Endothelial cell of umbilical vein (primary cell): ENCODE measurements at regions not wholly inside any gene's neighbourhood (a gene's known extent, or its start where the extent isn't known, plus 50 kb on each side); places are given as distances from the start of the nearest gene placed in this dataset.

ENCODE experiments used
- BruUV-seq: library from RNA; stranded (reverse); fragments of 400-500 nt; replicated peaks from 2 replicates; lab custom pipeline; 2021; lab: Mats Ljungman, UMichigan
- CTCF ChIA-PET: fragments of 300-600, 350-600 bp; sonication (Branson Sonifier 250); formaldehyde crosslinking; loops from one replicate; lab custom pipeline; 2021; ENCODE audit warnings: antibody characterized with exemption, inconsistent platforms; lab: Charles Lee
- POLR2A ChIA-PET: fragments of 300-600, 350-600 bp; sonication (Branson Sonifier 250); formaldehyde crosslinking; loops from one replicate; lab custom pipeline; 2021; ENCODE audit warnings: antibody characterized with exemption, inconsistent platforms; lab: Charles Lee
- DNase-seq: peaks from one replicate; pipeline ENCODE4 v3.0.0-alpha.2; 2011; ENCODE audit warnings: low read depth, low spot score
- FAIRE-seq: peaks from 2 replicates; lab custom pipeline; 2011; peaks lifted over from hg19 to GRCh38; lab: Jason Lieb, UNC
- H2AFZ ChIP-seq: 2 replicates; pipeline ENCODE4 v1.6.0; 2012; ENCODE audit warnings: low read depth, low read length, control low read depth, inconsistent platforms
- H3K27ac ChIP-seq: 2 replicates; pipeline ENCODE4 v1.5.1; 2011; ENCODE audit warnings: low read depth, mild to moderate bottlenecking, control low read depth, low read length, moderate library complexity; ENCODE audit not compliant: insufficient read depth
- H3K27me3 ChIP-seq, 2 experiments: 2 replicates each; pipeline versions ENCODE4 v1.6.0 to v1.6.1; 2011; ENCODE audit warnings: low read length in 2 of 2, mixed read lengths in 1 of 2; ENCODE audit not compliant: control insufficient read depth in 2 of 2, insufficient read depth in 2 of 2
- H3K36me3 ChIP-seq, 2 experiments: 2 replicates in 1 of 2; 3 replicates in 1 of 2; pipeline ENCODE4 v1.5.1; 2011; ENCODE audit warnings: low read length in 2 of 2, mild to moderate bottlenecking in 1 of 2, moderate library complexity in 1 of 2; ENCODE audit not compliant: control insufficient read depth in 2 of 2, insufficient read depth in 2 of 2; ENCODE audit errors: extremely low read depth in 1 of 2
- H3K4me1 ChIP-seq: 3 replicates; pipeline ENCODE4 v1.5.1; 2011; ENCODE audit warnings: mild to moderate bottlenecking, low read length; ENCODE audit not compliant: control insufficient read depth, insufficient read depth; ENCODE audit errors: extremely low read depth
- H3K4me2 ChIP-seq: 2 replicates; pipeline ENCODE4 v1.6.1; 2011; ENCODE audit warnings: low read length, control low read depth, mixed read lengths; ENCODE audit not compliant: insufficient read depth
- H3K4me3 ChIP-seq, 3 experiments: fragments of 200-600 bp in 1 of 3; sonication (generic), shearing (Covaris generic) in 1 of 3; replicated peaks in 1 of 3; 2 replicates each; pipeline ENCODE4 v1.5.1; 2011 to 2016; ENCODE audit warnings: control low read depth in 3 of 3, low read length in 3 of 3, mild to moderate bottlenecking in 2 of 3, inconsistent platforms in 1 of 3, low read depth in 1 of 3, moderate library complexity in 1 of 3; ENCODE audit not compliant: insufficient read depth in 1 of 3
- H3K79me2 ChIP-seq: 2 replicates; pipeline ENCODE4 v1.6.0; 2012; ENCODE audit warnings: low read length, inconsistent platforms; ENCODE audit not compliant: control insufficient read depth, insufficient read depth
- H3K9ac ChIP-seq: replicated peaks from 2 replicates; pipeline ENCODE3; 2011; ENCODE audit warnings: low read length, control low read depth; ENCODE audit not compliant: insufficient read depth; ENCODE audit errors: extremely low read depth
- H3K9me1 ChIP-seq: replicated peaks from 3 replicates; pipeline ENCODE4 v1.6.0; 2011; ENCODE audit warnings: mild to moderate bottlenecking, low read length; ENCODE audit not compliant: control insufficient read depth, insufficient read depth; ENCODE audit errors: extremely low read depth
- H3K9me3 ChIP-seq: replicated peaks from 2 replicates; pipeline ENCODE4 v1.5.1; 2012; ENCODE audit warnings: low read length, inconsistent platforms; ENCODE audit not compliant: control insufficient read depth, insufficient read depth
- H4K20me1 ChIP-seq: replicated peaks from 2 replicates; pipeline ENCODE3; 2011; ENCODE audit warnings: mild to moderate bottlenecking, low read length; ENCODE audit not compliant: control insufficient read depth, insufficient read depth; ENCODE audit errors: extremely low read depth
- CTCF ChIP-seq, 2 donors: IDR thresholded peaks; 1 replicate in 1 of 2; 2 replicates in 1 of 2; pipeline ENCODE4 v1.5.1; 2011; ENCODE audit warnings: low read length in 2 of 2, mild to moderate bottlenecking in 2 of 2, moderate library complexity in 2 of 2, control low read depth in 1 of 2, inconsistent platforms in 1 of 2, low read depth in 1 of 2; ENCODE audit not compliant: insufficient read depth in 1 of 2; ENCODE audit errors: extremely low read depth in 1 of 2
- FOS ChIP-seq: IDR thresholded peaks from 2 replicates; pipeline ENCODE4 v1.6.1; 2011; ENCODE audit warnings: mild to moderate bottlenecking, low read length, moderate library complexity, borderline replicate concordance; ENCODE audit not compliant: insufficient read depth
- GATA2 ChIP-seq: IDR thresholded peaks from 2 replicates; pipeline ENCODE4 v1.7.0; 2011; ENCODE audit warnings: low read depth, mild to moderate bottlenecking, moderate library complexity, mixed read lengths, low read length; ENCODE audit not compliant: insufficient read length, insufficient read depth
- MAX ChIP-seq: IDR thresholded peaks from 2 replicates; pipeline ENCODE4 v1.6.1; 2011; ENCODE audit not compliant: insufficient read depth, insufficient read length
- MYC ChIP-seq: IDR thresholded peaks from one replicate; pipeline ENCODE4 v1.6.1; 2011; ENCODE audit warnings: mild to moderate bottlenecking, low read depth, low read length
- POLR2AphosphoS5 ChIP-seq: IDR thresholded peaks from 2 replicates; pipeline ENCODE4 v1.6.1; 2012; ENCODE audit warnings: low read depth, mild to moderate bottlenecking, control low read depth, low read length, moderate library complexity; ENCODE audit not compliant: insufficient read depth
- dilution Hi-C: fragments of 300-500 bp; cut with MboI; formaldehyde crosslinking; loops from one replicate; pipeline ENCODE4 v1.15.0; 2019; ENCODE audit warnings: low sequenced_read_pairs; ENCODE audit not compliant: extremely low pct_ligation_motif_present
- intact Hi-C: fragments of 100-400 bp; cut with micrococcal nuclease; formaldehyde crosslinking; loops from one replicate; pipeline ENCODE4 v1.10.0; 2022

- DNase-seq (no peak), FAIRE-seq (no peak)
- dilution Hi-C loops = no loop called here
- H3K4me1 ChIP-seq = no peaks in the 10 kb centered on the region
- no peak overlapping the region for H3K27ac ChIP-seq
- H3K9me3 ChIP-seq = no peaks in the 10 kb centered on the region
- no peaks in the 10 kb centered on the region for H3K79me2 ChIP-seq
- TF ChIP-seq GATA2 (no peak), POLR2AphosphoS5 (no peak), CTCF (IDR thresholded peaks at IDR 0.05; ENCODE audit: extremely low read depth in 1 of 2, insufficient read depth in 1 of 2, low read depth in 1 of 2, low read length in 2 of 2) (no peak), MAX (no peak)
- ChIA-PET POLR2A (no interaction called here), CTCF (no interaction called here)
- no peak overlapping the region for H3K4me3 ChIP-seq
- no peak overlapping the region for H3K9ac ChIP-seq
- no peaks in the 10 kb centered on the region for H3K36me3 ChIP-seq
- intact Hi-C loops = no loop called here
- no TSS peak for BruUV-seq
- H3K4me2 ChIP-seq = no peak overlapping the region
- no peaks in the 10 kb centered on the region for H3K27me3 ChIP-seq
- H3K9me1 ChIP-seq = no peaks in the 10 kb centered on the region
- H2AFZ ChIP-seq = no peak overlapping the region
- H4K20me1 ChIP-seq = no peaks in the 10 kb centered on the region
These were observed 270.5 kb upstream of the SGO1 start for GRCh38 chr3:20456511-20456910.

DNA sequence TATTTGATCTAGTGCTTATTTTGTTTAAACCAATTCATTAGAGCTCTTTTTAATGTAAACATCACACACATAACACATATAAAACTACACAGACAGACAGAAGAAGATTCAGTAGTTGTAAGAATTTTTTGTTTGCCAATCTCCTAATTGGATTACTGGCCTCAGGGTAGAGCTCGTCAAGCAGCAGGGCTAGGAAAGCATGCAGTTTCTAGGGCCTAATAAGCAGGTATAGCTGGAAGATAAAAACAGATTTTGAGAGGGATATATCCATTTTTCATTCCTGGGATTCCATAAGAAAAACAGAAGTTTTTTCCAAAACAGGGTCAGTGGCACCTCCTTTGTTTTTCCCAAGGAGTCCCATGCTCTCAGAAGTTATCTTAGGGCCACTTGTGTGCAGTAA lies 265.2 kb upstream of the SGO1 start:
- Histone ChIP-seq H3K36me3 (no peaks in the 10 kb centered on the region), H3K27me3 (no peaks in the 10 kb centered on the region), H3K79me2 (no peaks in the 10 kb centered on the region), H3K4me1 (no peaks in the 10 kb centered on the region), H4K20me1 (no peaks in the 10 kb centered on the region), H3K27ac (no peak overlapping the region), H3K4me3 (no peak overlapping the region), H3K9me3 (no peaks in the 10 kb centered on the region), H3K9ac (no peak overlapping the region), H2AFZ (no peak overlapping the region), H3K9me1 (no peaks in the 10 kb centered on the region), H3K4me2 (no peak overlapping the region)
- TF ChIP-seq MYC (no peak), FOS (no peak), CTCF (IDR thresholded peaks at IDR 0.05; ENCODE audit: extremely low read depth in 1 of 2, insufficient read depth in 1 of 2, low read depth in 1 of 2, low read length in 2 of 2) (no peak), POLR2AphosphoS5 (no peak), MAX (no peak)
- DNase-seq (no peak), FAIRE-seq (no peak)
- CTCF ChIA-PET = interaction anchor here (1.3 kb wide), 1 partner anchor 12 kb away, joined by 4 read pairs; no protein-coding TSS in a partner anchor
- intact Hi-C loops = no loop called here
- dilution Hi-C loops = no loop called here
- BruUV-seq = no TSS peak
- POLR2A ChIA-PET = no interaction called here
